H1 (cell line): ENCODE measurements at regions not wholly inside any gene's neighbourhood (a gene's known extent, or its start where the extent isn't known, plus 50 kb on each side); places are given as distances from the start of the nearest gene placed in this dataset.

Source experiments
- CTCF ChIA-PET: fragments of 300-600 bp; sonication (Branson Sonifier 250); formaldehyde crosslinking; loops from one replicate; lab custom pipeline; 2021; ENCODE audit not compliant: partially characterized antibody; lab: Charles Lee
- POLR2A ChIA-PET: fragments of 300-600 bp; sonication (Branson Sonifier 250); formaldehyde crosslinking; loops from one replicate; lab custom pipeline; 2021; ENCODE audit warnings: inconsistent platforms; ENCODE audit not compliant: partially characterized antibody; lab: Charles Lee
- DNase-seq, 2 experiments: peaks; one replicate each; pipeline versions ENCODE4 v3.0.0 to v3.0.0-alpha.2; 2010 to 2022; ENCODE audit warnings: low spot score in 2 of 2, low read depth in 1 of 2, mixed read lengths in 1 of 2
- FAIRE-seq: peaks from 2 replicates; lab custom pipeline; 2011; peaks lifted over from hg19 to GRCh38; lab: Jason Lieb, UNC
- H2AFZ ChIP-seq: 2 replicates; pipeline ENCODE4 v1.8.1; 2012; ENCODE audit warnings: low read length, inconsistent platforms
- H2AK5ac ChIP-seq: 2 replicates; pipeline ENCODE4 v1.6.1; 2013; ENCODE audit warnings: low read depth, low read length
- H2BK120ac ChIP-seq: replicated peaks from 2 replicates; pipeline ENCODE3; 2013; ENCODE audit warnings: low read depth, low read length, inconsistent platforms
- H2BK12ac ChIP-seq: 2 replicates; pipeline ENCODE4 v1.6.1; 2013; ENCODE audit warnings: low read depth, low read length
- H2BK15ac ChIP-seq: 2 replicates; pipeline ENCODE4 v1.6.1; 2013; ENCODE audit warnings: low read length
- H2BK20ac ChIP-seq: 2 replicates; pipeline ENCODE4 v1.6.1; 2013; ENCODE audit warnings: low read length
- H2BK5ac ChIP-seq: 2 replicates; pipeline ENCODE4 v1.6.1; 2013; ENCODE audit warnings: low read depth, low read length
- H3K14ac ChIP-seq: 2 replicates; pipeline ENCODE4 v1.6.1; 2013; ENCODE audit warnings: inconsistent platforms; ENCODE audit not compliant: insufficient read length
- H3K18ac ChIP-seq: 2 replicates; pipeline ENCODE4 v1.6.1; 2013; ENCODE audit warnings: low read length; ENCODE audit errors: extremely low read depth
- H3K23ac ChIP-seq: 2 replicates; pipeline ENCODE4 v1.6.1; 2013; ENCODE audit warnings: inconsistent platforms; ENCODE audit not compliant: insufficient read length
- H3K23me2 ChIP-seq: 2 replicates; pipeline ENCODE4 v1.6.1; 2013; ENCODE audit warnings: low read depth, low read length
- H3K27ac ChIP-seq: 2 replicates; pipeline ENCODE4 v1.6.1; 2011; ENCODE audit warnings: low read depth, low read length, inconsistent platforms
- H3K27me3 ChIP-seq, 4 experiments: replicated peaks in 1 of 4; 1 replicate in 1 of 4; 2 replicates in 3 of 4; pipeline versions ENCODE4 v1.6.1 to v1.8.1; 2011 to 2013; ENCODE audit warnings: low read length in 3 of 4, mild to moderate bottlenecking in 3 of 4, inconsistent platforms in 2 of 4, mixed read lengths in 2 of 4, moderate library complexity in 1 of 4; ENCODE audit not compliant: control insufficient read depth in 3 of 4, insufficient read depth in 3 of 4; ENCODE audit errors: extremely low read depth in 1 of 4
- H3K36me3 ChIP-seq, 4 experiments: 2 replicates each; pipeline versions ENCODE4 v1.6.1 to v1.8.1; 2011 to 2013; ENCODE audit warnings: mild to moderate bottlenecking in 4 of 4, low read length in 3 of 4, moderate library complexity in 2 of 4, control low read depth in 1 of 4, inconsistent platforms in 1 of 4; ENCODE audit not compliant: insufficient read depth in 4 of 4, control insufficient read depth in 2 of 4
- H3K4ac ChIP-seq: replicated peaks from 2 replicates; pipeline ENCODE3; 2013; ENCODE audit warnings: low read length, low read depth, mixed read lengths, inconsistent platforms; ENCODE audit not compliant: insufficient read length
- H3K4me1 ChIP-seq, 4 experiments: replicated peaks in 1 of 4; 1 replicate in 1 of 4; 2 replicates in 3 of 4; pipeline versions ENCODE4 v1.6.1 to v1.8.1; 2011 to 2013; ENCODE audit warnings: low read length in 3 of 4, inconsistent platforms in 2 of 4, mixed read lengths in 1 of 4; ENCODE audit not compliant: insufficient read depth in 4 of 4, control insufficient read depth in 3 of 4
- H3K4me2 ChIP-seq, 2 experiments: 2 replicates each; pipeline versions ENCODE4 v1.6.1 to v1.8.1; 2011 to 2013; ENCODE audit warnings: low read depth in 2 of 2, low read length in 2 of 2, control low read depth in 1 of 2, inconsistent platforms in 1 of 2, mild to moderate bottlenecking in 1 of 2; ENCODE audit not compliant: insufficient read depth in 1 of 2
- H3K4me3 ChIP-seq, 4 experiments: fragments of 200-600, 300-600 bp in 1 of 4; sonication (generic), shearing (Covaris generic), sonication (Bioruptor Twin) in 1 of 4; 2 replicates each; pipeline versions ENCODE4 v1.5.1 to v1.8.1; 2011 to 2016; ENCODE audit warnings: low read length in 4 of 4, low read depth in 3 of 4, control low read depth in 2 of 4, inconsistent platforms in 2 of 4, mild to moderate bottlenecking in 2 of 4, mixed read lengths in 1 of 4, moderate library complexity in 1 of 4; ENCODE audit not compliant: insufficient read depth in 2 of 4; ENCODE audit errors: extremely low read depth in 1 of 4
- H3K56ac ChIP-seq: replicated peaks from 2 replicates; pipeline ENCODE3; 2013; ENCODE audit warnings: low read depth, mild to moderate bottlenecking, mixed read lengths, low read length, inconsistent platforms; ENCODE audit not compliant: insufficient read length
- H3K79me1 ChIP-seq: 2 replicates; pipeline ENCODE4 v1.6.1; 2013; ENCODE audit warnings: low read depth, low read length, control low read depth
- H3K79me2 ChIP-seq, 2 experiments: 2 replicates each; pipeline versions ENCODE4 v1.6.1 to v1.8.1; 2012 to 2013; ENCODE audit warnings: low read length in 2 of 2, mild to moderate bottlenecking in 2 of 2, inconsistent platforms in 1 of 2; ENCODE audit not compliant: insufficient read depth in 2 of 2, control insufficient read depth in 1 of 2
- H3K9ac ChIP-seq, 4 experiments: replicated peaks in 1 of 4; 1 replicate in 1 of 4; 2 replicates in 3 of 4; pipeline versions ENCODE4 v1.6.1 to v1.8.1; 2011 to 2013; ENCODE audit warnings: low read depth in 3 of 4, low read length in 3 of 4, control low read depth in 2 of 4, mild to moderate bottlenecking in 2 of 4, moderate library complexity in 2 of 4, inconsistent platforms in 1 of 4; ENCODE audit errors: extremely low read depth in 1 of 4
- H3K9me3 ChIP-seq, 2 experiments: 2 replicates each; pipeline versions ENCODE4 v1.6.1 to v1.8.1; 2012 to 2013; ENCODE audit warnings: mild to moderate bottlenecking in 2 of 2, moderate library complexity in 2 of 2, control low read depth in 1 of 2, inconsistent platforms in 1 of 2, low read depth in 1 of 2, low read length in 1 of 2, mixed read lengths in 1 of 2; ENCODE audit not compliant: insufficient read depth in 2 of 2
- H4K20me1 ChIP-seq, 2 experiments: replicated peaks in 1 of 2; 2 replicates each; pipeline versions ENCODE3 to v1.8.1; 2011 to 2013; ENCODE audit warnings: inconsistent platforms in 2 of 2, low read length in 2 of 2, mild to moderate bottlenecking in 1 of 2; ENCODE audit not compliant: insufficient read depth in 2 of 2, control insufficient read depth in 1 of 2
- H4K5ac ChIP-seq: 2 replicates; pipeline ENCODE4 v1.6.1; 2013; ENCODE audit warnings: low read length, low read depth, mixed read lengths, inconsistent platforms; ENCODE audit not compliant: insufficient read length
- H4K8ac ChIP-seq: 2 replicates; pipeline ENCODE4 v1.8.0; 2013; ENCODE audit warnings: mild to moderate bottlenecking, moderate library complexity, low read length, inconsistent platforms; ENCODE audit not compliant: insufficient read depth; ENCODE audit errors: extremely low read depth
- H4K91ac ChIP-seq: replicated peaks from 2 replicates; pipeline ENCODE3; 2013; ENCODE audit warnings: low read length, mixed read lengths, inconsistent platforms; ENCODE audit not compliant: insufficient read length
- CBX5 ChIP-seq: fragments of 300-800, 300-1000 bp; sonication (generic); IDR thresholded peaks from 2 replicates; pipeline ENCODE4 v1.7.1; 2016; ENCODE audit warnings: antibody characterized with exemption, low read length, low read depth
- MAFK ChIP-seq: IDR thresholded peaks from 2 replicates; pipeline ENCODE4 v1.6.1; 2012; ENCODE audit warnings: low read depth, mild to moderate bottlenecking, improper control_type of control experiment, low read length
- WGBS, 2 experiments: shearing (Covaris generic) in 1 of 2; methylation state at CpG; one replicate each; pipeline versions ENCODE4 v1.1.6 to v1.1.7; 2013 to 2015; ENCODE audit warnings: low lambda C conversion rate in 2 of 2, mixed read lengths in 2 of 2, inconsistent platforms in 1 of 2, low coverage in 1 of 2, missing lambda C conversion rate in 1 of 2; ENCODE audit not compliant: insufficient replicate concordance in 2 of 2, insufficient coverage in 1 of 2, insufficient read length in 1 of 2; ENCODE audit errors: extremely low coverage in 1 of 2, missing lambda C conversion rate in 1 of 2; 5-methylcytosine and 5-hydroxymethylcytosine counted together

GRCh38 chr18:1595195-1595594 lies 690.5 kb downstream of the ADCYAP1 start:
- Histone ChIP-seq H3K27ac (no peak overlapping the region), H4K91ac (no peak overlapping the region), H3K4ac (no peak overlapping the region), H4K20me1 (no peaks in the 10 kb centered on the region), H3K23me2 (no peaks in the 10 kb centered on the region), H2BK15ac (no peak overlapping the region), H3K4me1 (no peaks in the 10 kb centered on the region), H3K79me1 (no peaks in the 10 kb centered on the region), H3K79me2 (no peaks in the 10 kb centered on the region), H2AFZ (no peak overlapping the region), H3K9ac (no peak overlapping the region), H3K23ac (no peak overlapping the region), H2BK12ac (no peak overlapping the region), H3K18ac (no peak overlapping the region), H4K8ac (no peak overlapping the region), H2BK5ac (no peak overlapping the region), H3K9me3 (no peaks in the 10 kb centered on the region), H4K5ac (no peak overlapping the region), H3K14ac (no peak overlapping the region), H2AK5ac (no peak overlapping the region), H3K56ac (no peak overlapping the region), H3K4me3 (no peak overlapping the region), H2BK20ac (no peak overlapping the region), H3K36me3 (no peaks in the 10 kb centered on the region), H3K4me2 (no peak overlapping the region), H3K27me3 (no peaks in the 10 kb centered on the region), H2BK120ac (no peak overlapping the region)
- DNase-seq (no peak), FAIRE-seq (no peak)
- CTCF ChIA-PET: interaction anchor here (1.1 kb wide), 1 partner anchor 9 kb away, joined by 3 read pairs; no protein-coding TSS in a partner anchor
- WGBS, 2 experiments: 0% methylated on average over 1 of the region's 1 CpG; no CpG with 5 or more reads in 1 of the 2 experiments
- POLR2A ChIA-PET: no interaction called here
- TF ChIP-seq CBX5 (no peak), MAFK (peak; percentile 76; the same call in 1 of the 2 replicates)
